Sigmoid colon (tissue), 6 donors: ENCODE measurements at regions not wholly inside any gene's neighbourhood (a gene's known extent, or its start where the extent isn't known, plus 50 kb on each side); places are given as distances from the start of the nearest gene placed in this dataset.
"Not testable (repeated sequence)": the region's sequence is repeated elsewhere in the genome, so short reads cannot be mapped to it uniquely, and the experiment has no call there.

ENCODE experiments used
- DNase-seq: peaks from one replicate; pipeline ENCODE4 v3.0.0-alpha.2; 2019
- H3K27ac ChIP-seq, 4 donors: fragments of 200-600 bp; sonication (generic); one replicate each; pipeline ENCODE4 v1.5.1; 2016 to 2019; ENCODE audit warnings: mild to moderate bottlenecking in 1 of 4
- H3K27me3 ChIP-seq, 3 donors: fragments of 200-600 bp; sonication (generic); one replicate each; pipeline ENCODE4 v1.5.1; 2019; ENCODE audit warnings: mild to moderate bottlenecking in 1 of 3
- H3K36me3 ChIP-seq, 4 donors: fragments of 200-600 bp; sonication (generic); one replicate each; pipeline ENCODE4 v1.5.1; 2016 to 2019
- H3K4me1 ChIP-seq, 4 donors: fragments of 200-600 bp; sonication (generic); one replicate each; pipeline ENCODE4 v1.5.1; 2017 to 2019
- H3K4me3 ChIP-seq, 4 donors: fragments of 200-600 bp; sonication (generic); one replicate each; pipeline ENCODE4 v1.5.1; 2017 to 2019; ENCODE audit warnings: mild to moderate bottlenecking in 2 of 4, moderate library complexity in 1 of 4
- H3K9me3 ChIP-seq, 4 donors: fragments of 200-600 bp in 3 of 4; sonication (generic) in 3 of 4; one replicate each; pipeline versions ENCODE4 v1.5.1 to v1.6.1; 2013 to 2019
- CTCF ChIP-seq, 4 experiments: fragments of 450-650 bp in 3 of 4; fragments of 200-600 bp in 1 of 4; IDR thresholded peaks; one replicate each; pipeline ENCODE4 v1.5.1; 2016 to 2019; ENCODE audit warnings: antibody characterized with exemption in 4 of 4, mild to moderate bottlenecking in 3 of 4, moderate library complexity in 2 of 4
- EP300 ChIP-seq, 4 donors: sonication (generic); formaldehyde crosslinking; IDR thresholded peaks; one replicate each; pipeline ENCODE4 v1.6.1; 2017; ENCODE audit warnings: antibody characterized with exemption in 4 of 4
- POLR2A ChIP-seq, 2 donors: fragments of 450-650 bp; IDR thresholded peaks; one replicate each; pipeline ENCODE4 v1.6.1; 2016; ENCODE audit warnings: antibody characterized with exemption in 2 of 2, mild to moderate bottlenecking in 2 of 2, moderate library complexity in 2 of 2
- POLR2AphosphoS5 ChIP-seq, 4 donors: sonication (generic); formaldehyde crosslinking; IDR thresholded peaks; one replicate each; pipeline ENCODE4 v1.6.1; 2017; ENCODE audit warnings: antibody characterized with exemption in 4 of 4
- whole genome bisulfite sequencing, 2 donors: extraction: QIAGEN DNeasy Blood & Tissue Kit; methylation state at CpG; one replicate each; pipeline ENCODE4 v1.1.7; 2013; 5-methylcytosine and 5-hydroxymethylcytosine counted together
- intact Hi-C: fragments of 100-400 bp; cut with DNase I; formaldehyde crosslinking; loops from one replicate; pipeline ENCODE4 v1.15.1; 2023
- donor health status: healthy with polysubstance abuse.
- donor health status: healthy.

DNA sequence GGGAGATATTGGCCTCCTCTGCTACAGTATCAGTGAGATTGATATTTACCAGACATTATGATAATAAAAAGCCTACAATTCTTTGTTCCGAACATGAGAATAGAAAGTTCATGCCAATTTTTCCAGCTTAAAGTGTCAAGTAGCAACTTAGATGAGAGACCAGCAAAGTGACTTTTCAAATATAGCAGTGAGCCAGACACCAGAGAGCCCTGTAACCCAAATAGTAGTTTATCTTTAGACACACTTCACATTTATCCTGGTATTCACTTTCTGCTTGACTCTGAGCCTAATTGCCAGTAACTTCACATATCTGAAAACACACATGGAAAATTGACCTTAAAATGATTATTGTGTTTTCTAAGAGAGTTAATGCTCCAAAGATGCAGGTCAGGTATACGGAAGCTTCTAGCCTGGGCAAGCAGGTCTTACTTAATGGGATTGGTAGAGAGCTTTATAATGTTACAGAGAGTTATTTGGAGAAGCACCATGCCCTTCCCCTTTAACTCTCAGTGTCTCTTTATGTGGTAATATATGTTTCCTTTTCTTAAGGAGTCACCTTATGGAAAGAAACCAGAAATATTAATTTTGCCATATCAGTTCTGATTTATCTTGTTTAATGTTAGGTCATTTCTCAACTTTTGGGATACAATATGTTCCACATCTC, 852.3 kb upstream of the CHORDC1 start:
- H3K4me1 ChIP-seq = no peaks in the 10 kb centered on the region
- TF ChIP-seq POLR2AphosphoS5 (IDR thresholded peaks at IDR 0.05) (no peak), POLR2A (IDR thresholded peaks at IDR 0.05) (no peak), CTCF (IDR thresholded peaks at IDR 0.05) (no peak), EP300 (IDR thresholded peaks at IDR 0.05) (no peak)
- H3K4me3 ChIP-seq = no peak overlapping the region
- no peaks in the 10 kb centered on the region for H3K27me3 ChIP-seq
- DNase-seq = no peak
- H3K9me3 ChIP-seq = peaks cover 0 to 7% (median 0%) of the 10 kb centered on the region in 4 donors
- H3K36me3 ChIP-seq = no peaks in the 10 kb centered on the region
- WGBS, 2 donors = 31 to 66% methylated on average over 2 of the region's 2 CpGs
- intact Hi-C loops = no loop called here
- no peak overlapping the region for H3K27ac ChIP-seq

- Histone ChIP-seq H3K4me1 (peaks cover 0 to 7% (median 3%) of the 10 kb centered on the region in 4 donors), H3K27me3 (no peaks in the 10 kb centered on the region), H3K9me3 (peaks cover 0 to 3% (median 0%) of the 10 kb centered on the region in 4 donors), H3K36me3 (no peaks in the 10 kb centered on the region), H3K27ac (no peak overlapping the region), H3K4me3 (no peak overlapping the region)
- WGBS, 2 donors = 67 to 83% methylated on average over 2 of the region's 2 CpGs
- no peak for TF ChIP-seq POLR2A (IDR thresholded peaks at IDR 0.05)
- no peak for TF ChIP-seq POLR2AphosphoS5 (IDR thresholded peaks at IDR 0.05)
- TF ChIP-seq EP300 (IDR thresholded peaks at IDR 0.05) = no peak
- no peak for TF ChIP-seq CTCF (IDR thresholded peaks at IDR 0.05)
- DNase-seq = no peak
- intact Hi-C loops = no loop called here
These were observed 844.8 kb upstream of the CHORDC1 start for GRCh38 chr11:91067666-91068065.

GRCh38 chr11:91066456-91067047, 843.7 kb upstream of the CHORDC1 start:
- H3K9me3 ChIP-seq = no peaks in the 10 kb centered on the region
- no peak overlapping the region for H3K4me3 ChIP-seq
- TF ChIP-seq POLR2AphosphoS5 (IDR thresholded peaks at IDR 0.05) (no peak), EP300 (IDR thresholded peaks at IDR 0.05) (no peak), POLR2A (IDR thresholded peaks at IDR 0.05) (no peak), CTCF (IDR thresholded peaks at IDR 0.05) (no peak)
- H3K27me3 ChIP-seq = no peaks in the 10 kb centered on the region
- H3K36me3 ChIP-seq = no peaks in the 10 kb centered on the region
- intact Hi-C loops = no loop called here
- DNase-seq = no peak
- WGBS, 2 donors = 37 to 54% methylated on average over 5 of the region's 5 CpGs
- peaks cover 0 to 7% (median 3%) of the 10 kb centered on the region in 4 donors for H3K4me1 ChIP-seq
- no peak overlapping the region for H3K27ac ChIP-seq

- H3K27me3 ChIP-seq, H3K36me3 ChIP-seq, intact Hi-C loops, H3K4me3 ChIP-seq, H3K27ac ChIP-seq, H3K9me3 ChIP-seq, H3K4me1 ChIP-seq: not testable (repeated sequence)
- peak; percentile 65 for DNase-seq
- 94 to 97% methylated on average over 29 of the region's 29 CpGs for WGBS, 2 donors
These were observed 840.5 kb upstream of the CHORDC1 start for GRCh38 chr11:91063399-91063798.

- H3K27ac ChIP-seq = no peak overlapping the region
- no peaks in the 10 kb centered on the region for H3K36me3 ChIP-seq
- H3K4me1 ChIP-seq = no peaks in the 10 kb centered on the region
- TF ChIP-seq POLR2A (IDR thresholded peaks at IDR 0.05) = no peak
- TF ChIP-seq EP300 (IDR thresholded peaks at IDR 0.05) = no peak
- TF ChIP-seq CTCF (IDR thresholded peaks at IDR 0.05) = no peak
- no peak for TF ChIP-seq POLR2AphosphoS5 (IDR thresholded peaks at IDR 0.05)
- intact Hi-C loops = no loop called here
- no peak overlapping the region for H3K4me3 ChIP-seq
- no peaks in the 10 kb centered on the region for H3K27me3 ChIP-seq
- no peak for DNase-seq
- no peaks in the 10 kb centered on the region for H3K9me3 ChIP-seq
- WGBS, 2 donors = 77 to 86% methylated on average over 2 of the region's 2 CpGs
These were observed 825.0 kb upstream of the CHORDC1 start for GRCh38 chr11:91047882-91048281.
